DOHH2 (cell line): ENCODE measurements at regions not wholly inside any gene's neighbourhood (a gene's known extent, or its start where the extent isn't known, plus 50 kb on each side); places are given as distances from the start of the nearest gene placed in this dataset.

Source experiments
- H3F3A ChIP-seq: fragments of 200-600 bp; sonication (generic), shearing (Covaris generic); 2 replicates; pipeline ENCODE4 v1.6.0; 2016; ENCODE audit warnings: antibody characterized with exemption, mild to moderate bottlenecking; ENCODE audit not compliant: control insufficient read depth, insufficient read depth
- H3K27ac ChIP-seq: fragments of 200-600 bp; sonication (generic); 2 replicates; pipeline ENCODE4 v1.5.1; 2014; ENCODE audit warnings: low read depth, mild to moderate bottlenecking, low read length, moderate library complexity
- H3K27me3 ChIP-seq: fragments of 200-600 bp; sonication (generic); 2 replicates; pipeline ENCODE4 v1.6.1; 2014; ENCODE audit warnings: mild to moderate bottlenecking, low read length, mixed read lengths; ENCODE audit not compliant: control insufficient read depth
- H3K36me3 ChIP-seq: fragments of 200-600 bp; sonication (generic); 2 replicates; pipeline ENCODE4 v1.6.1; 2014; ENCODE audit warnings: mild to moderate bottlenecking, low read length, moderate library complexity, mixed read lengths; ENCODE audit not compliant: control insufficient read depth
- H3K4me1 ChIP-seq: fragments of 200-600 bp; sonication (generic); 2 replicates; pipeline ENCODE4 v1.6.1; 2014; ENCODE audit warnings: mild to moderate bottlenecking, low read length, mixed read lengths; ENCODE audit not compliant: control insufficient read depth
- H3K4me2 ChIP-seq: fragments of 200-600 bp; sonication (generic); 2 replicates; pipeline ENCODE4 v1.6.0; 2014; ENCODE audit warnings: mild to moderate bottlenecking, low read length, moderate library complexity
- H3K4me3 ChIP-seq: fragments of 200-600 bp; sonication (generic); 2 replicates; pipeline ENCODE4 v1.5.1; 2014; ENCODE audit warnings: mild to moderate bottlenecking, low read length, mixed read lengths
- H3K79me2 ChIP-seq: fragments of 200-600 bp; sonication (generic); 2 replicates; pipeline ENCODE4 v1.6.1; 2014; ENCODE audit warnings: mild to moderate bottlenecking, low read length, mixed read lengths; ENCODE audit not compliant: control insufficient read depth
- H3K9me2 ChIP-seq: fragments of 200-600 bp; sonication (generic); replicated peaks from 2 replicates; pipeline ENCODE4 v1.6.1; 2014; ENCODE audit warnings: mild to moderate bottlenecking, low read length, mixed read lengths; ENCODE audit not compliant: control insufficient read depth
- H3K9me3 ChIP-seq: fragments of 200-600 bp; sonication (generic); 2 replicates; pipeline ENCODE4 v1.6.1; 2014; ENCODE audit warnings: antibody characterized with exemption, low read length, mixed read lengths; ENCODE audit not compliant: control insufficient read depth, insufficient read depth
- H4K20me1 ChIP-seq: fragments of 200-600 bp; sonication (generic); 2 replicates; pipeline ENCODE4 v1.6.0; 2014; ENCODE audit warnings: low read depth, mild to moderate bottlenecking, antibody characterized with exemption, low read length, moderate library complexity; ENCODE audit not compliant: control insufficient read depth, insufficient read depth
- EZH2phosphoT487 ChIP-seq: fragments of 200-600 bp; sonication (generic); IDR thresholded peaks from 2 replicates; pipeline ENCODE4 v1.6.1; 2017; ENCODE audit warnings: borderline replicate concordance, mild to moderate bottlenecking, antibody characterized with exemption, low read length, moderate library complexity, mixed read lengths
- TF ChIP-seq, protein P1 (sequence below): fragments of 200-600 bp; sonication (generic); IDR thresholded peaks from one replicate; pipeline ENCODE4 v1.5.1; 2014; ENCODE audit warnings: antibody characterized with exemption, mild to moderate bottlenecking, low read depth, low read length; ENCODE audit not compliant: poor library complexity, severe bottlenecking

DNA sequence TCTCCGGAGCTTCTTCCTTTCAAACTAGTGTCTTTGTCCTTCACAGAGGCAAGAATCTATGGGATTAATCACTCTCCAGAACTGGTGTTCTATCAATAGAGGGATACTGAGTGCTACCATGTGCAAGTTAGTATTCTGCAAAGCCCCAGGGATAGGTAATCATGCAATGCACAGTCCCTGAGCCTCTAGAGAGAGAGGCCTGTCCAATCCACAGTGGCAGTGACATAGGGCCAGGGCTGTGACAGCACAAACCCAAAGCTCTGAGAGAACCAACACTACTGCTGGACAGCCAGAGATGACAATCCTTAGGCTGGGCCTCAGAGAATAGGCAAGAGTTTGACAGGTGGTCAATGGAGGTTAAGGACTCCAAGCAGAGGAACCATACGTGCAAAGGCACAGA lies 66.8 kb upstream of the USP47 start:
- Histone ChIP-seq H4K20me1 (no peaks in the 10 kb centered on the region), H3K4me1 (no peaks in the 10 kb centered on the region), H3K27me3 (peaks cover 2% of the 10 kb centered on the region; the same call in 1 of the 2 replicates), H3F3A (no peaks in the 10 kb centered on the region), H3K4me3 (no peak overlapping the region), H3K9me2 (no peaks in the 10 kb centered on the region), H3K9me3 (no peaks in the 10 kb centered on the region), H3K27ac (no peak overlapping the region), H3K36me3 (no peaks in the 10 kb centered on the region), H3K79me2 (no peaks in the 10 kb centered on the region), H3K4me2 (no peak overlapping the region)
- TF ChIP-seq EZH2phosphoT487: no peak
- TF ChIP-seq, protein P1, sequence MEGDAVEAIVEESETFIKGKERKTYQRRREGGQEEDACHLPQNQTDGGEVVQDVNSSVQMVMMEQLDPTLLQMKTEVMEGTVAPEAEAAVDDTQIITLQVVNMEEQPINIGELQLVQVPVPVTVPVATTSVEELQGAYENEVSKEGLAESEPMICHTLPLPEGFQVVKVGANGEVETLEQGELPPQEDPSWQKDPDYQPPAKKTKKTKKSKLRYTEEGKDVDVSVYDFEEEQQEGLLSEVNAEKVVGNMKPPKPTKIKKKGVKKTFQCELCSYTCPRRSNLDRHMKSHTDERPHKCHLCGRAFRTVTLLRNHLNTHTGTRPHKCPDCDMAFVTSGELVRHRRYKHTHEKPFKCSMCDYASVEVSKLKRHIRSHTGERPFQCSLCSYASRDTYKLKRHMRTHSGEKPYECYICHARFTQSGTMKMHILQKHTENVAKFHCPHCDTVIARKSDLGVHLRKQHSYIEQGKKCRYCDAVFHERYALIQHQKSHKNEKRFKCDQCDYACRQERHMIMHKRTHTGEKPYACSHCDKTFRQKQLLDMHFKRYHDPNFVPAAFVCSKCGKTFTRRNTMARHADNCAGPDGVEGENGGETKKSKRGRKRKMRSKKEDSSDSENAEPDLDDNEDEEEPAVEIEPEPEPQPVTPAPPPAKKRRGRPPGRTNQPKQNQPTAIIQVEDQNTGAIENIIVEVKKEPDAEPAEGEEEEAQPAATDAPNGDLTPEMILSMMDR: no peak

DNA sequence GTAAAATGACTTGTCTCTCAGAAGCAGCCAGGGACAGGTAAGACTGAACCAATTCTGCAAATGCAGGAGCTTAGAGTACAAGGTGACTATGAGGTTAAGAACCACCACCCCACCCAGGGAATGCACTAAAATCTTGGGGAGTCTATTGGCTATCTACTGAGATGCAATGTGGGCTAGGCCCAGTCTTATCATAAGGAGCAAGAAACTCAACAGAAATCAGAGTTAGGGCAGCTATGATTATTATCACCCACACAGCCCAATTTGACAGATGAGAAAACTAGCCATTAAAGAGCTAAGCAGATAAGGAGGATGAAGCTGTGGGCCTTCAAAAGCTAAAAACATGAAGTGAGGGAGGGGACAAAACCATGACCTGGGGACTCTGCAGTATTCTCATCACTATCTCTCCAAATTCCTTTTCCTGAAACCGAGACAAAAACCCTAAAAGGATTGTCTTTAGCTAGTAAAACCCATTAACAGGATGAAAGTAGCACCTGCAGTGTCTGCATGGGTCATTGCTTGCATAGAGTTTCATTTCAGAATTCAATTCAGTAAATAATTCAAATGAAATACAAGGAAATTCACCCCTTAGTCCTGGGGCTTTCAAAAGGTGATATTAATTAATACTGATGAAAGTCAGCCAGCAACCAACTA lies 68.8 kb upstream of the USP47 start:
- Histone ChIP-seq H3K79me2 (no peaks in the 10 kb centered on the region), H3K9me3 (no peaks in the 10 kb centered on the region), H3K27me3 (peaks cover 2% of the 10 kb centered on the region; the same call in 1 of the 2 replicates), H3K9me2 (no peaks in the 10 kb centered on the region), H4K20me1 (no peaks in the 10 kb centered on the region), H3F3A (no peaks in the 10 kb centered on the region), H3K4me3 (no peak overlapping the region), H3K4me2 (no peak overlapping the region), H3K36me3 (no peaks in the 10 kb centered on the region), H3K4me1 (no peaks in the 10 kb centered on the region), H3K27ac (no peak overlapping the region)
- TF ChIP-seq, protein P1: no peak
- no peak for TF ChIP-seq EZH2phosphoT487

DNA sequence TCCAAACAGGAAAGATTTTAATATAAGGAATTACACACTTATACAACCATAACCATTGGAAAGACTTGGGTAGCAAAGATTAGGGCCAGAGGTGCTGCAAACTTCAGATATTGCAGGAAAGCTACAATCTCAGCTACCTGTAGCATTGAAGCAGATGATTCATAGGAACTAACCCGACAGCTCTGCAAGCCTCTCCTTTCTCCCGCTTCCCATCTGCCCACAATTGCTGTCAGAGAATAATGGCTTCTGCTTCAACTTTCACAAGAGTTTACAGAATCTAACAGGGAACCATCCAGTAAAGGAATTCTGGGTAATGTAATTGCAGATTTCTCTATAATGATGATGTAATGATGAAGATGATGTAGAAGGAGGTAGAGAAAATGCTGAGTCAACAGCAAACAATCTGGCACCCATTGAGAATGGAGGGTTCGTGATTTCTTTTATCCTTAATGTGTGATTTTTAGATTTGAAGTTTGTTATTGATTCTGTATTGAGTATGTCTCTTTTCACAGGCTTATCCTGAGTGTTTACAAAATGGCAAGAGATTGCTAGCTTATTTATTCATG lies 70.8 kb upstream of the USP47 start:
- H3K79me2 ChIP-seq: no peaks in the 10 kb centered on the region

More for the DNA sequence above, 70.8 kb upstream of the USP47 start:
- Histone ChIP-seq H3K9me3 (no peaks in the 10 kb centered on the region), H3K27me3 (peaks cover 2% of the 10 kb centered on the region; the same call in 1 of the 2 replicates), H3K4me3 (no peak overlapping the region), H3F3A (no peaks in the 10 kb centered on the region), H3K36me3 (no peaks in the 10 kb centered on the region), H3K27ac (no peak overlapping the region), H3K9me2 (no peaks in the 10 kb centered on the region), H3K4me2 (no peak overlapping the region), H3K4me1 (no peaks in the 10 kb centered on the region), H4K20me1 (no peaks in the 10 kb centered on the region)
- TF ChIP-seq, protein P1: no peak
- no peak for TF ChIP-seq EZH2phosphoT487
